HG03066 (cell line): ENCODE measurements at regions not wholly inside any gene's neighbourhood (a gene's known extent, or its start where the extent isn't known, plus 50 kb on each side); places are given as distances from the start of the nearest gene placed in this dataset.
"Not testable (repeated sequence)": the region's sequence is repeated elsewhere in the genome, so short reads cannot be mapped to it uniquely, and the experiment has no call there.

ENCODE experiments used
- ATAC-seq: cut with Tn5 transposase; IDR thresholded peaks from one replicate; pipeline ENCODE4 v1.9.1; 2021; ENCODE audit warnings: low read depth; ENCODE audit not compliant: unreplicated experiment

DNA sequence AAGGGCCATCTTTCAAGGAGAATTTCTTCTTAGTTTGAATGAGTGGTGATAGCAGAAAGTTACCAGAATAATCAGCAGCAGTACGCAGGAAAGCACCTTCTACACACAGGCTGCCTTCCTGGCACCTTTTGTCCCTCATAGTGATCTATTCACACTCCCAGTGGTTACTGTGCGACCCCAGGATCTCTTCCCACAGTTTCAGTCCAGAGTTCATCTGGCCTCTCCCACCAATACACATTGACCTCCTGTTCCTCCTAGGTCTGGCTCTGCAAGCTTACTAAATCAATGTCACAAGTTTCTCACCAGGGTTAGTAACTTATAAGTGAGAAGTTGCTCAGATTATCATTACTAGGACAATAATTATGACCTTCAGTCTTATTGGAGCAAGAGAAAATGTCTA, 99.1 kb upstream of the PIK3R1 start:
- no peak for ATAC-seq

- ATAC-seq = no peak
Observed at GRCh38 chr5:68115584-68115983, 100.0 kb upstream of the PIK3R1 start.

DNA sequence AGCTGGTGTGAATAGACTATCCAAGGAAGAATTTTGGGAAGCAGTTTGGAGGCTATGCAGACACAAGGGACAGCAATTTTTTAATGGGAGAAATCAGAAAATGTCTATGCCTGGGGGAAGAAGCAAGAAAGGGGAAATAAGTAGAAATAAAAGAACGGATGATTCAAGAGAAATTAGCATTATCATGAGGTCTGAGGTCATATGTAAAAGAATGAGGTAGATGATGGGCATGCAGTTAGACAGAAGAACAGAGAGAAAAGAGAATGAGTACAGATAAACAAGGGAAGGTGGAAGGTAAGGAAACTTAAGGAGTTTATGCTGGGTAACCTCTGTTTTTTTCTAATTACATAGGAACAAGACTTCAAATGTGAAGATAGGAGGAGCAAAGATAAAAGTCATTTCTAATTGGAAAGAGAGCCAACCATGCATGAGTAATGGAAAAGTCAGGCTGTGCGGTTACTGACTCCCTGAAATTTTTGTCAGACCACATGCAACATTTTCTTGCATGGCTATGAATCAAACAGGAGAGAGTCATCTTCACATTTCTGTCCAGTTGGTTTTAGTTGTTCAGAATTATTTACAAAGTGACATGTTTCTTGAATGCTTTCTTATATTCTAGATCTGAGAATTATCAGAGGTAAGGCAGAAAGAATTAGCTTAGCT, 101.0 kb upstream of the PIK3R1 start:
- ATAC-seq = no peak

DNA sequence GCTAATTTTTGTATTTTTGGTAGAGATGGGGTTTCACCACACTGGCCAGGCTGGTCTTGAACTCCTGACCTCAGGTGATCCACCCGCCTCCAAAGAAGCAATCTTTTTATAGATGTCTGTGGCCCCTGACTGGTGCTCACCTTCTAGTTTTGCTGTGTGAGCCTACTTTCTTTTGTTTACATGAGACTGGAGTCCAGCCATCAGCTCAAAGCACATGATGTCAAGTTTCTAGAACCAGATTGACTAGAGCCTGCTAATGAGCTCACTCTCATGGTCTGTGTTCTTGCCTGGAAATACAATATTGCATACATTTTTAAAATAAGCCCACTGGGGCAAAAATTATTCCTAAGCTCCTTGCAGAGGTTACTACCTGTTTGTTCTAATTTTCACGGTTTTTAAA, 102.9 kb upstream of the PIK3R1 start:
- ATAC-seq = no peak

- no peak for ATAC-seq
Observed at GRCh38 chr5:68110894-68111293, 104.7 kb upstream of the PIK3R1 start.

DNA sequence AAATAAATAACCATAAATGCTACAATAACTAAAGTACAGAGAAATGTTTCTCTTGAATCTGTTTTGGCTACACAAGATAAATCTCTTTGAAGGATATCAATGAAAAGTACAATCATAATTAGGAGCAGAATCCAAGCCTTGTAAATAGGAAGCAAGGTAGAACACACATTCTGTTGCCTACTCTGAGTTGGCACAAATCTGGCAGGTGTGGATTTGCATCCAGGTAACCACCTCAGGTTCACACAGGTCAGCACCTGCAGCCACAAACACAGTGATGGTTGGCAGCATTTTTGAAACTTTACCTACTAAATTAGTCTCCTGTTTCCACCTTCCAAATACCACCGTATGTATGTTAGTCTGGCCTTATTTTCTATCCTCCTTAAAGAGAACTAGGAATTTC, 105.3 kb upstream of the PIK3R1 start:
- no peak for ATAC-seq

DNA sequence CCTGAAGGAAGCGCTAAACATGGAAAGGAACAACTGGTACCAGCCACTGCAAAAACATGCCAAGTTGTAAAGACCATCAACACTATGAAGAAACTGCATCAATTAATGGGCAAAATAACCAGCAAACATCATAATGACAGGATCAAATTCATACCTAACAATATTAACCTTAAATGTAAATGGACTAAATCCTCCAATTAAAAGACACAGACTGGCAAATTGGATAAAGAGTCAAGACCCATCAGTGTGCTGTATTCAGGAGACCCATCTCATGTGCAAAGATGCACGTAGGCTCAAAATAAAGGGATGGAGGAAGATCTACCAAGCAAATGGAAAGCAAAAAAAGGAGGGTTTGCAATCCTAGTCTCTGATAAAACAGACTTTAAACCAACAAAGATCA, 111.3 kb upstream of the PIK3R1 start:
- ATAC-seq = not testable (repeated sequence)

GRCh38 chr5:68103297-68103696, 112.3 kb upstream of the PIK3R1 start:
- not testable (repeated sequence) for ATAC-seq

GRCh38 chr5:68099327-68099726, 116.2 kb upstream of the PIK3R1 start:
- no peak for ATAC-seq

DNA sequence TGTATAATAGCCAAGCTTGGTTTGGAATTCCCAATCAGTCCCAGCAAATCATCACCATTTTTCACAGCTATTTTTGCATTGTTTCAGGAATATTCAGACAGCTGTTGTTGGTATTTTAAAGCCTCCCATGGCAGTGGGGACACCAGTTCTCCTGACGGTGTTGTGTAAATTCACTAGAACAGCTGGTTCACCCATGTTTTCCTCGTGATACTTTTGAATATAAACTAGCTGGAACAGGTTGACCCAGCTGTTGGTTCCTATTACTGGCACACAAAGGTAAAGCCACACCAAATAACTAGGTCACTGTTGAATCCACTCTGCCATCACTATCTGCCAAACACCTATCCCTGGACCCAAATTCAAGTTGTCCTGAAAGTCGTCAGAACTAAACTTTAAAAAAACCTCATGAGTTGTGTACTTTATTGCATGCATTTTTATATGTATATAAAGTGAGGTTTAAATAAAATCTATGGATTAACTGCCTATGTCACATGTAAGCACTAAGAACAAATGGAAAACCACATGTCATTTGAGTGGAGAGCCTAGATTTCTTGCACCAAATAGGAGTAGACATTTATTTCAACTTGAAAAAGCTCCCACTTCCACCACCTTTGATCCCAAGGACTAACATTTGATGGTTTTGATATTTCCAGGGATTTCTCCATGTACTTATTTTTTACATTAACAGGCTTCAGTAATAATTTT, 121.9 kb upstream of the PIK3R1 start:
- no peak for ATAC-seq

DNA sequence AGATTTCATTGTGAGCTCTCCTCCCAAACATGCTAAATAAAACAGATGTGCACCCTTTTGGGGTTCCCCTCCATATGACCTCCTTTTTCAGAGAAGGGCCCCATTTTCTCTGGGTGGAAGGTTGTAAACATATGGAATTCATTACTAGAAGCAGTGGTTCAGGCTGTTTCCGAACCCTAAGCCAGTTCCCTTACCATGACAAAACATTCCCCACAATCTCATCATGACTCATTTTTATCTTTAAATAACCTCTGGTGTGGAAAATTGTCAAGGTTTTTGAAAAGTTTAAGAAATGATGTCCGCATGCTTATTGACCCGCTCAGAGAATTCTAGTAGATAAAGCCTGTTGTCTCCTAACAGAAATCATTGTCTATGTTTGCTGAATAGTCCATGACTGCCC, 127.3 kb upstream of the PIK3R1 start:
- no peak for ATAC-seq

- ATAC-seq = no peak
Observed at GRCh38 chr5:68087866-68088265, 127.7 kb upstream of the PIK3R1 start.

DNA sequence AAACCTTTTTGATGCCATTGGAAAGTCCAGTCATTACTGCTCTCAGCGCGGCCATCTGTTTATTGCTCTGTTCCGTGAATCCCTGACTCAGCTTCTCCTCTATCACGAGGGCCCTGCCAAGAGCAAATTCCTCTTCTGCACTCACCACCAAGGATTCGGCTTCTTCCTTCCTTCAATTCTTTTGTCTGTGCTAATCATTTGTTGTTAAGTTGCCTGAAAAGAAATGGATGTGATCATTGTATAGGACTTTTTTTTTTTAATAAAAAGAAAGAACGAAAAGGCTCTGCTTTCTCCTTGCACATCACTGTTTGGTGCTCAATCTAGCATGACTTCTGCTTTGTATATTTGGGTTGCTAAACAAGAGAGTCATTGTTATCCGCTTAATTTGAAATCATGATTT, 128.7 kb upstream of the PIK3R1 start:
- ATAC-seq = no peak

GRCh38 chr5:68086439-68086838, 129.1 kb upstream of the PIK3R1 start:
- no peak for ATAC-seq

GRCh38 chr5:68084396-68084795, 131.2 kb upstream of the PIK3R1 start:
- ATAC-seq = no peak

DNA sequence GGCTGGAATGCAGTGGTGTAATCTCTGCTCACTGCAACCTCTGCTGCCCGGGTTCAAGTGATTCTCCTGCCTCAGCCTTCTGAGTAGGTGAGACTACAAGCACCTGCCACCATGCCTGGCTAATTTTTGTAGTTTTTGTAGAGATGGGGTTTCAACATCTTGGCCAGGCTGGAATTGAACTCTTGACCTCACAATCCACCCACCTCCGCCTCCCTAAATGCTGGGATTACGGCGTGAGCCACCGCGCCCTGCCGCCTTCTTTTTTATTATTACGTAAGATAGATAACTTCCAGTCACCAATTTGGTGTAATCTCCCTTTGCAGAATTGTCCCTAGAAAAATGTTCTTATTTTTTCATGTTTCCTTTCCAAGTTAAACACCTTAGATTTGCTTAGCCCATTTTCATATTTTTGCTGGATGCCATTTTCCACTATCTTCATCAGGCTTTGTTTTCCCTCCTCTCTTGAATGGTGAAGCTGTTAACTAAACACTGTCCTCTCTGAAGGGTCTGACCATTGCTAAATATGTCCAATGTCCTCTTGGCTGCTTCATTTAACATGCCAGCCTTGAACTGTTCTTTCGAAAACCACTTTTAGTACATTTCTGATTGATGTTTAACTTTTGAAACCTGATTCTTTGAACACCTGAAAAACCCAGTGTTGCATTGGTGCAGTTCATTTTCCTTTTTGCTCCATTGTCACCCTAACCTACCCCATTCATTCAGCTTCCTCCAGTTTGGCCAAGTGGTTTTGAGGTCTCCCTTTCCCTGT, 135.1 kb upstream of the PIK3R1 start:
- no peak for ATAC-seq

- ATAC-seq = no peak
Observed at GRCh38 chr5:68077349-68077894, 138.1 kb upstream of the PIK3R1 start.

GRCh38 chr5:68074633-68075032, 140.9 kb upstream of the PIK3R1 start:
- ATAC-seq = no peak

GRCh38 chr5:68074048-68074632, 141.4 kb upstream of the PIK3R1 start:
- ATAC-seq = no peak

- ATAC-seq = no peak
Observed at GRCh38 chr5:68071736-68072135, 143.8 kb upstream of the PIK3R1 start.

DNA sequence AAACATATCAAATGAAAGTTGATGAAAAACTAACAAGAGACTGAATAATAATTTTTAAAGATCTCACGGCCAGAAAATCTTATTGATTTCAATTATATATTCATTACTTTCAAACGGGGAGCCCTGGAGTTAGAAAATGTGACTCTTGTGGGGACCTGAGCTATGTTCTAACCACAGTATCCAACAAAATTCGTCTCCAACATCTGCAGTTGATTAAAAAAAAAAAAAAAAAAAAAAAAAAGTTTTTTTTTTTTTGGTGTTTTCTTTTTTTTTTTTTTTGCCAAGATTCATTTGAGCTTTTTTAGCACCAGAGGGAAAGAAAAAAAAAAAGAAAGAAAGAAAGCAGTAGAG, 144.3 kb upstream of the PIK3R1 start:
- no peak for ATAC-seq
